K562 (cell line): ENCODE measurements at regions not wholly inside any gene's neighbourhood (a gene's known extent, or its start where the extent isn't known, plus 50 kb on each side); places are given as distances from the start of the nearest gene placed in this dataset.

Experiments
- ATAC-seq: fragments of 200-7000 bp; cut with Tn5 transposase; 3 replicates; pipeline ENCODE4 v1.9.1; 2020; ENCODE audit warnings: moderate library complexity
- BruUV-seq: library from RNA; stranded (reverse); fragments of 400-500 nt; replicated peaks from 2 replicates; lab custom pipeline; 2021; lab: Mats Ljungman, UMichigan
- CTCF ChIA-PET: fragments of 300-600 bp; formaldehyde crosslinking; extraction: SDS; loops from one replicate; lab custom pipeline; 2021; ENCODE audit warnings: low intra/inter-chr PET ratio; lab: Yijun Ruan, JAX
- POLR2A ChIA-PET: fragments of 300-600, 350-650 bp; sonication (Branson Sonifier 250); formaldehyde crosslinking; extraction: SDS; loops from one replicate; lab custom pipeline; 2021; ENCODE audit warnings: antibody characterized with exemption, inconsistent platforms; lab: Yijun Ruan, JAX
- DNase-seq, 4 experiments: peaks; one replicate each; pipeline versions ENCODE4 v3.0.0 to v3.0.0-alpha.2; 2011 to 2018; ENCODE audit warnings: low spot score in 3 of 4, mixed read lengths in 3 of 4; ENCODE audit errors: extremely low read depth in 1 of 4
- FAIRE-seq: peaks from 2 replicates; lab custom pipeline; 2011; peaks lifted over from hg19 to GRCh38; lab: Jason Lieb, UNC
- H2AFZ ChIP-seq: 2 replicates; pipeline ENCODE4 v1.6.0; 2011; ENCODE audit warnings: low read depth, low read length, control low read depth, inconsistent platforms
- H3K27ac ChIP-seq: fragments of 200-600 bp; 3 replicates; pipeline ENCODE4 v1.8.0; 2011; ENCODE audit warnings: low read depth, mild to moderate bottlenecking, control low read depth, inconsistent platforms, low read length, moderate library complexity, mixed read lengths; ENCODE audit errors: extremely low read depth
- H3K27me3 ChIP-seq, 2 experiments: fragments of 300-600 bp in 1 of 2; 2 replicates in 1 of 2; 3 replicates in 1 of 2; pipeline versions ENCODE4 v1.6.0 to v1.8.0; 2011; ENCODE audit warnings: inconsistent platforms in 2 of 2, low read length in 2 of 2, mild to moderate bottlenecking in 1 of 2, mixed read lengths in 1 of 2, moderate library complexity in 1 of 2; ENCODE audit not compliant: control insufficient read depth in 2 of 2, insufficient read depth in 2 of 2
- H3K36me3 ChIP-seq: fragments of 300-600 bp; 3 replicates; pipeline ENCODE4 v1.8.0; 2011; ENCODE audit warnings: mild to moderate bottlenecking, low read length, inconsistent platforms; ENCODE audit not compliant: control insufficient read depth, insufficient read depth
- H3K4me1 ChIP-seq, 2 experiments: fragments of 200-600 bp in 1 of 2; replicated peaks in 1 of 2; 2 replicates in 1 of 2; 3 replicates in 1 of 2; pipeline versions ENCODE4 v1.5.1 to v1.8.0; 2011; ENCODE audit warnings: inconsistent platforms in 2 of 2, low read length in 2 of 2, mild to moderate bottlenecking in 1 of 2, mixed read lengths in 1 of 2, moderate library complexity in 1 of 2; ENCODE audit not compliant: control insufficient read depth in 2 of 2, insufficient read depth in 2 of 2
- H3K4me2 ChIP-seq: 2 replicates; pipeline ENCODE4 v1.6.1; 2011; ENCODE audit warnings: low read length, control low read depth, inconsistent platforms, mixed read lengths; ENCODE audit not compliant: insufficient read depth
- H3K4me3 ChIP-seq: fragments of 200-600 bp; sonication (generic), shearing (Covaris generic); 2 replicates; pipeline ENCODE4 v1.5.1; 2016; ENCODE audit warnings: control low read depth, inconsistent platforms
- H3K79me2 ChIP-seq: fragments of 200-600 bp; 3 replicates; pipeline ENCODE4 v1.8.0; 2011; ENCODE audit warnings: low read length, inconsistent platforms; ENCODE audit not compliant: control insufficient read depth, insufficient read depth
- H3K9ac ChIP-seq, 2 experiments: 2 replicates each; pipeline versions ENCODE4 v1.6.0 to v1.6.1; 2011; ENCODE audit warnings: low read depth in 2 of 2, low read length in 2 of 2, control low read depth in 1 of 2, inconsistent platforms in 1 of 2, mild to moderate bottlenecking in 1 of 2, mixed read lengths in 1 of 2; ENCODE audit not compliant: insufficient read depth in 1 of 2
- H3K9me1 ChIP-seq: one replicate; pipeline ENCODE4 v1.6.0; 2011; ENCODE audit warnings: inconsistent platforms, mild to moderate bottlenecking, low read length, moderate library complexity; ENCODE audit not compliant: control insufficient read depth, insufficient read depth
- H3K9me3 ChIP-seq: replicated peaks from 2 replicates; pipeline ENCODE4 v1.5.1; 2011; ENCODE audit warnings: low read depth, low read length, inconsistent platforms; ENCODE audit not compliant: control insufficient read depth, insufficient read depth
- H4K20me1 ChIP-seq: replicated peaks from 2 replicates; pipeline ENCODE4 v1.6.1; 2011; ENCODE audit warnings: low read length, inconsistent platforms, mixed read lengths; ENCODE audit not compliant: control insufficient read depth, insufficient read depth
- BRCA1 ChIP-seq, 2 experiments: fragments of 450-650 bp in 1 of 2; sonication (generic) in 1 of 2; formaldehyde crosslinking in 1 of 2; IDR thresholded peaks; 2 replicates each; pipeline versions ENCODE4 v1.5.0 to v1.6.1; 2017 to 2020; ENCODE audit warnings: mild to moderate bottlenecking in 1 of 2, missing genetic modification reagents in 1 of 2
- MAX ChIP-seq: sonication (generic); formaldehyde crosslinking; IDR thresholded peaks from 2 replicates; pipeline ENCODE4 v1.9.0; 2022; ENCODE audit warnings: mild to moderate bottlenecking, missing genetic modification reagents
- PTRF ChIP-seq: fragments of 450-650 bp; IDR thresholded peaks from 2 replicates; pipeline ENCODE4 v1.6.1; 2016; ENCODE audit warnings: mild to moderate bottlenecking, missing genetic modification characterization, missing compliant biosample characterization
- SNRNP70 ChIP-seq: fragments of 200-400 bp; formaldehyde crosslinking; optimal IDR thresholded peaks from 2 replicates; pipeline ENCODE3; 2017; ENCODE audit warnings: low read depth, low read length
- ZBTB9 ChIP-seq: fragments of 450-650 bp; formaldehyde crosslinking; IDR thresholded peaks from 2 replicates; pipeline ENCODE4 v1.4.0; 2020; ENCODE audit warnings: mild to moderate bottlenecking, moderate library complexity
- ZFPM2 ChIP-seq: fragments of 250-450 bp; sonication (Bioruptor Pico); IDR thresholded peaks from 2 replicates; pipeline ENCODE4 v1.5.1; 2022; ENCODE audit warnings: mild to moderate bottlenecking
- ZNF507 ChIP-seq: conservative IDR thresholded peaks from 2 replicates; pipeline ENCODE4 v1.6.1; 2017; ENCODE audit warnings: missing genetic modification characterization, missing compliant biosample characterization
- WGBS: fragments of 100-300 bp; shearing (Covaris generic); methylation state at CpG from one replicate; pipeline ENCODE4 v1.1.6; 2016; ENCODE audit warnings: low coverage, mixed read lengths; ENCODE audit not compliant: insufficient coverage; ENCODE audit errors: missing lambda C conversion rate; 5-methylcytosine and 5-hydroxymethylcytosine counted together
- in situ Hi-C: fragments of 300-500 bp; cut with MboI; formaldehyde crosslinking; loops from 4 replicates; pipeline ENCODE4 v1.15.0; 2018; ENCODE audit warnings: inconsistent platforms, mixed read lengths
- intact Hi-C: fragments of 100-400 bp; cut with micrococcal nuclease; formaldehyde crosslinking; loops from 2 replicates; pipeline ENCODE4 v1.14.2; 2022

GRCh38 chr9:89742660-89743059 lies 137.8 kb downstream of the GADD45G start:
- FAIRE-seq, result no peak
- CTCF ChIA-PET, result no interaction called here
- H2AFZ ChIP-seq, result no peak overlapping the region
- no peaks in the 10 kb centered on the region for H3K79me2 ChIP-seq
- DNase-seq, result no peak
- no peak for ATAC-seq
- intact Hi-C loops, result no loop called here
- no peaks in the 10 kb centered on the region for H3K36me3 ChIP-seq
- H3K4me3 ChIP-seq, result no peak overlapping the region
- in situ Hi-C loops, result no loop called here
- H3K9ac ChIP-seq, result no peak overlapping the region
- H3K4me1 ChIP-seq, result no peaks in the 10 kb centered on the region
- TF ChIP-seq ZNF507 (tag) (no peak), ZFPM2 (CRISPR knock-in tag) (no peak), PTRF (tag) (no peak), SNRNP70 (no peak), BRCA1 (IDR thresholded peaks at IDR 0.05) (no peak), BRCA1 (CRISPR knock-in tag; IDR thresholded peaks at IDR 0.05) (no peak), ZBTB9 (CRISPR knock-in tag) (no peak), MAX (no peak)
- H3K9me3 ChIP-seq, result no peaks in the 10 kb centered on the region
- H3K4me2 ChIP-seq, result no peak overlapping the region
- WGBS, result 0% methylated on average over 5 of the region's 6 CpGs
- POLR2A ChIA-PET, result no interaction called here
- H3K9me1 ChIP-seq, result no peaks in the 10 kb centered on the region
- no peaks in the 10 kb centered on the region for H4K20me1 ChIP-seq
- BruUV-seq, result no TSS peak
- no peak overlapping the region for H3K27ac ChIP-seq
- no peaks in the 10 kb centered on the region for H3K27me3 ChIP-seq
